Cardiac septum (tissue), 1 donor: ENCODE measurements at regions not wholly inside any gene's neighbourhood (a gene's known extent, or its start where the extent isn't known, plus 50 kb on each side); places are given as distances from the start of the nearest gene placed in this dataset.

ENCODE experiments used
- DNase-seq: peaks from one replicate; pipeline ENCODE4 v3.0.0-alpha.2; 2020; ENCODE audit warnings: low spot score
- intact Hi-C: fragments of 100-400 bp; cut with DNase I; formaldehyde crosslinking; loops from one replicate; pipeline ENCODE4 v1.14.0; 2022
- donor health status: DM: no; HTN: no; CAD: no.

DNA sequence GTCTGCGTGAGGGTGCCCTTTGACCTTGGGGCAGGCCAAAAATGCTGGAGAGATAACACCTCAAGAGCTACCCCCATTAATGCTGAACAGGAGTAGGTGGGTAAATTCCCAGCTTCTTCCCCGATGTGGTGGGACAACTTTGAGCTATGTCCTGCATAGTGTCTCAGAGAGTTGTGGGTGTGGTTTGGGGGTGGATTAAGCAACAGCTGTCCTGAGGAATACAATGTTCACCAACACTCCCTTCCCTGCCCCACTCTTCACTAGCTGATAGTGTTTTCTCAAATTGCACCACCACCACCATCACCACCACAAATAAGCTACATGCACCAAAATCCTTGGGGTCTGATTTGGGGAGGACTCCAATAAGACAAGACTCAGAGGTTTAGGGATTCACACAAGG, 258.4 kb downstream of the HLX start:
- DNase-seq, result no peak
- intact Hi-C loops, result no loop called here

DNA sequence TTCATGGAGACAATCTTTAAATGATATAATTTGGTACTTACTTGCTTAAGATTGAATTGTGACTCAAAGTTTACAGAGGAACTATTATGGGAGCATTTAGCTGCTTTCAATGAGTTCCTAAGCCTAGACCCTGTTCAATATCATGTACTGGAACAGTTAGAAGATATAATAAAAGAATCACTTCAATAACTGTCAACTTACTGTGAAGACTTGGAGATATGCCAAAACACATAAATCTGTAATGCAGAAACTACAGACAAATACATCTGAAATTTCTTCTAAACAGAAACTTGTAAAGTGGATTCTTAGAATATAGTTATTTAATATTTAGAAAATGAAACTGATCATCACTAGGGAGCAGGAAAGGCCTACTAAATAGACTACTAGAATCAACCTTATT, 259.3 kb downstream of the HLX start:
- no peak for DNase-seq
- intact Hi-C loops, result no loop called here

DNA sequence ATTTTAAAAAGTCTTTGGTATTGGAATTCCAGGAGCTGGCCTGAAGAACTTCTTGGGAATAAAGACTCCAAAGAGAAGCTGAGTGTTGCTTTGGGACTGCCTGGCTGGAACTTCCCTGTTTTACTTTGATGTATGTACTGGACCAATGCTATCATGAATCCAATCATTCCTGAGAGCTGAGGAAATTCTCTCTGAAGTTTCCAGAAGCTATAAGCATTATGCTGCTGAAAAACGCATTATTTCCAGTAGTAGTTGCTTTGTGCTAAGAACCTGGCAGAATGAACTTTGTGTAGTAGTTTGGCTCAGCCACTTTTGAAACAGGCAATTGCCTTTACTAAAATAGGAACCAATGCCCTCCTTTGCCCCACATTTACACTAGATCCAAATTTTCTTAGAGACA, 260.7 kb downstream of the HLX start:
- no peak for DNase-seq
- intact Hi-C loops, result no loop called here

DNA sequence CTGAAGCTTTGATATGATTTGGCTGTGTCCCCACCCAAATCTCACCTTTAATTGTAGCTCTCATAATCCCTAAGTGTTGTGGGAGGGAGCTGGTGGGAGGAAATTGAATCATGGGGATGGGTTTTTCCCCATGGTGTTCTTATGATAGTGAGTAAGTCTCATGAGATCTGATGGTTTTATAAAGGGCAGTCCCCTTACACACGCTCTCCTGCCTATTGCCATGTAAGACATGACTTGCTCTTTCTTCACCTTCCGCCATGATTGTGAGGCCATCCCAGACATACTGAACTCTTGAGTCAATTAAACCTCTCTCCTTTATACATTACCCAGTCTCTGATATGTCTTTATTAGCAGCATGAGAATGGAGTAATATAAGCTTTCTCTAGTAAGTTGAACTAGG, 261.9 kb downstream of the HLX start:
- intact Hi-C loops, result no loop called here

DNA sequence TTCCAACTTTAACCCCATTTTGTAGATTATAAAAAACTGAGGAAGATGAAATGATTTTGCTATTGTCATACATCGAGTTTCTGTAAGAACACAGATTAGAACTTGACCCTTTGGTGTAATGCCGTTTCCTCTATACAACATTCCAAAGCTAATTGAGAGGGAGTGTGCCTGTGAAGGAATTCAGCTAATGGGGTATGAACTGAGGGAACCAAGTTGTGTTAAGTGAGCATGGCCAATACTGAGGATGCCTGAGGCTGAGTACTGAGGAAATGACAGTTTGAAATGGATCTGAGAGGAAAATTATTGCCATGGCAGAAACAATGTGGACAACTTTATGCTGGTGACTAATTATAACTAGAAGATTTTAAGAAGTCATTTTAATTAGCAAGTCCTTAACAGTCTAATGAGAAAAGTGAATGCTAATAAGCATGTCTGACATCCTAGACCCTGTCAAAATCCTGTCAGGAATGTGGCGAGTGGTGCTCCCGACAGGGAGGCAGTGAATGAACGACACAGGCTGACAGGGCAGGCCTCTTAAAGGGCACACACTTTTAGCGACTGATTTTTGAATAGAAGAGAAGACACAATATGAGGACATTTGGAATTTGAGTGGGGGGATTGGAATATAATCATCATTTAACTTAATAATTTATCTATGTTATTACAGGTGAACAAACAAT, 262.5 kb downstream of the HLX start:
- no peak for DNase-seq
- intact Hi-C loops, result no loop called here

More for the DNA sequence above, 261.9 kb downstream of the HLX start:
- no peak for DNase-seq

DNA sequence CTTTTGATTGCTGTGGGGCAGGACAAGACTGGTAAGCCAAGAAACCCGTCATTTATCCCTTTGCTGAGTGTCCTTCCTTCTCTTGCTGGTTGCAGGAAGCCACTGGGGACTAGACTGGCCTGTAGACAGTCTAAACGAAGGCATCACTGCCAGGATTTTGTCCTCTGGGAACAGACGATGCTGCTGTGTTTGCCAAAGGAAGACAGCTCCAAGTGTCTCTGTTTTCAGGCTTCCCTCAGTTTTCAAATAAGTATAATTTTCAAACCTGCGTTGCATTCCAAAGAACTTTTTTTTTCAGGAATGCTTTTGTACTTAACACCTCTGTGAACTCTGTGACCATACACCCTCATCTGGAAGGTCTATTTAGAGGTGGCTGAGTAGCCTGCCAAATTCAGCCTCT, 269.4 kb downstream of the HLX start:
- intact Hi-C loops, result no loop called here
- no peak for DNase-seq

DNA sequence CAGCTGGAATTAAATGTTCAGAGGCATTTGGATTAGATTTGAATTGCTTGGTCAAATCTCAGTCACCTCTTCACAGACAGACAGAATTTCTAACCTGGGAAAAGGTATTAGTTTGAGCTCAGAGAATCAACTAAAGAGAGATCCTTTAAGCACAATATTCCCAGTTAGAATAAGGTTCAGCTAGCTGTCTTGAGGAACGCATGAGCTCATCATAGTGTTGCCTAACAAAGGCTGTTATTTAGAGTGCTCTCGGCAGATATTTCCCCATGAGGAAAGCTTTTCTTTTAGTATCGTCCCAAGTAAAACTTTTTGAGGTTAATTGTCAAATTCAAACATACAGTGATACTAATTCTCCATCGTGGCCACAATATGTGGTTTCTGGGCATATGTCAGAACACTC, 269.9 kb downstream of the HLX start:
- intact Hi-C loops, result no loop called here
- DNase-seq, result no peak

DNA sequence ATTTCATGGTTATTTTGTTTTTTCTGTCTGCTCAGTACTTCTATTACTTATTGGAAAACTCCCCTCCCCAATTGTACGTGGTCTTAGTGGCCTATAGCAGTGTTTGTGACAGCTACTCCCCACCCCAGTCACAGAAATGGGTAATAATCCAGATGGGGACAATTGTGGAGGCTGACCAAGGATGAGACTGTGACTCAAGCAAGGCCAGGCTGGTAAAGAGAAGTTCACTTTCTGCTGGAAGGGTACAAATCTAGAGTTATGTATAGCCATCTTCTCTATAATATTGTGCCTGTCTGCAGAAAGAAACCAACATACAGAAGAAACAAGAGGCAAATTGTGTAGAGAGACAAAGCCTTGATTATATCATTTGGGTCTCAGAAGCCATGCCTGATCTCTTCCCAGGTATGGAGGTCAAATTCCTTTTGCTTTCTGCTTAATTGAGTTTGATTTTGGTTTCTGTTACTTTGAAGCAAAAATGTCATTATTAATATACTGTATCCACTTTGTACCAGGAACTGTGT, 270.4 kb downstream of the HLX start:
- intact Hi-C loops, result no loop called here
- no peak for DNase-seq

DNA sequence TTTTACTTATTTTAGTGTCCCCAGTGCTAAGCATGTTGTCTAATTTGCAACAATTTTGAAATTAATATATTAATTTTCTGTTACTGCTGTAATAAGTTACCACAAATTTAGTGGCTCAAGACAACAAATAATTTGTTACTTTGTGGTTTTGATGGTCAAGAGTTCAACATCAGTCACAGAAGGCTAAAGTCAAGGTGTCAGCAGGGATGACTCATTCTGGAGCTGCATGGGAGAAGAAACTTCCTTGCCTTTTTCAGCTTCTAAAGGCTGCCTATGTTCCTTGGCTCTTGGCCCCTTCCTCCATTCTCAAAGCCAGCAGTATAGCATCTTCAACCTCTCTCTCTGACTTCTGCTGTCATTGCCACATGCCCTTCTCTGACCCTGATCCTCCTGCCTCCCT, 271.8 kb downstream of the HLX start:
- no peak for DNase-seq
- intact Hi-C loops, result no loop called here

DNA sequence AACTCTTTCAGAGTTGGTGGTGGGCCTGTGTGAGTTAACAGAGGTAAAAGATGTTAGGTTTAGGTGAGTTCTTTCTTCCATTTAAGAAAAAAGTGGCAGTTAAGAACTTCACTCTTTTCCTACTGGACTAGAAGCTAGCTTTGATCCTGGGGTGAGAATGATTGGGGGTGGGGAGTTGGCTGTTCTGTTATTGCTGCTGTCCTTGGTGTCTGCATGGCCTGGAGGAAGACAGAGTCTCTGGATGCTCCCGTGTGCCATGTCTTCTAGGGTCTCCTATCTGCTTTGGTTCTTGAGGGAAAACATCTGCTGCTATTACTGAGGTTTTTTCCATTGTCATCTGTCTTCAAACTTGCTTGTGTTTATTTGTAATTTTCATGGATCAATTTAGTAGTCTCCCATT, 275.7 kb downstream of the HLX start:
- intact Hi-C loops, result no loop called here
- no peak for DNase-seq

DNA sequence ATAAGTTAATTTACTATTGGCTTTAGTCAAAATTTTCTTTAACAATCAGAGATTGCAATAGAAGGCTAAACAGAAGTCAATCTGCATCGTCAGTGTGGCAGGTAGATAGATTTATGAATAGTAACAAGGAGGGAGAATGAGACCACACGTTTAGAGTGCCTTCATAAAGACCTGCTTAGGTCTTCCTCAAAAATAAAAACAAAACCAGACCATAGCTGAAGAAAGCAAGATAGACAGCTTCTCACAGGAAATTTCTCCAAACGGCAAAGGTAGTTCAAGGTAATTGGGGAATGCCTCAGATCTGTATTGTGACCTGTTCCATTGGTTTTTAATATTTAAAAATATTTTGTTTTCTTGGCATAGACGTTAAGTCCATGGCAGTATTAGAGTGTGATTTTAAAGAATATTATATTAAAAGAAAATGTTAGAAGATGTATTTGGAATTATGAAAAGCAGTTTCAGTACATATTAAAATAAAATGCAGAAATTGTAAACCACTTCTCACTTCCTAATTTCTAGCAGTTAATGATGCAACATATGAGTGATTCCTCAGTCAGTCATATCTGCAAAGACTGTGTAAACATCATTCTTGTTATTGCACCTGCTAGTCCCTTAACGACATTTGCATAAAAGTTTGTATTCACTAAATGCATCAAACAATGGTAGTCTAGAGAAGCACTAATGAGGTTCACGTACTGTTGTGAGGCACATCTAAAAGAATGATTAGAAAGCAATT, 278.0 kb downstream of the HLX start:
- no peak for DNase-seq
- intact Hi-C loops, result no loop called here

DNA sequence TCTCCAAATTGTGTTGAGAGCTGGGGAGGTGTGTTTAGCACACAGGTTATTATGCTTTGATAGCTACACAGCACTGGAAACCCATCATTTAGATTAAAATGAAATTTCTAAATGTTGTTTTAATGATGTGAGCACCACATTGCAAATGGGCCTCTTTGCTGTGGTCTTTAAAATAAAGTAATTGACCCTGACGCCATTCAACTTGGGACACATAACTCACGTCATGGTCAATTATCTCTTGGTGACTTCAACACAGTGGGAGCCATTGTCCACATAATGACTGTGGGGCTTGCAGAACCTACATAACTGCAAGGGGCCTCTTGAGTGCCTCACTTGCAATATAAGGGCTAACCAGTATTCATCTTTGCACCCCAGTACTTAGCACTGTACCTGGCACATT, 280.4 kb downstream of the HLX start:
- intact Hi-C loops, result loop anchor here (10.0 kb wide), 1 partner anchor 125 kb away; no protein-coding TSS in a partner anchor
- no peak for DNase-seq

DNA sequence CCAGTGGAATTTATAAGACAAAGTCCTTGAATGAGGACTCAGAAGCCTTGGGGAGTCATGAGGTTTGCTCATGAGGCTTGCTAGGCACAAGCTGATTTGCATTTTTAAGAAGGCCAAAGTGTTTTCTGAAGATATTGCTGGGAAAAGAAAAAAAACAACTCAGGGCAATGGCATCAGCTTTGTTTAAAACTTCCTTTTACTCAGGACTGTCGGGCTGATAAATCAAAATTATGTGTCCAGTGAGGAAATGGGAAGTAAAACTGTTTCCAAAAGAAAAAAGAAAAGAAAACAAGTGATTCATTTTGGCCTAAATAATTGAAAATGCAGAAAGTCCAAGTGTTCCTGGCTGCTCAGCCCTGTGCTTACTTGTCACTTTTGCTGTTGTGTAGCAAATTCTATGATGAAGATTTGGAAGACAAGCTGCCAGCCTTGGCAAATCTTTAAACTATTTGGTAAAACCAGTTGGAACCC, 282.4 kb downstream of the HLX start:
- intact Hi-C loops, result loop anchor here (10.0 kb wide), 1 partner anchor 127 kb away; no protein-coding TSS in a partner anchor
- no peak for DNase-seq

DNA sequence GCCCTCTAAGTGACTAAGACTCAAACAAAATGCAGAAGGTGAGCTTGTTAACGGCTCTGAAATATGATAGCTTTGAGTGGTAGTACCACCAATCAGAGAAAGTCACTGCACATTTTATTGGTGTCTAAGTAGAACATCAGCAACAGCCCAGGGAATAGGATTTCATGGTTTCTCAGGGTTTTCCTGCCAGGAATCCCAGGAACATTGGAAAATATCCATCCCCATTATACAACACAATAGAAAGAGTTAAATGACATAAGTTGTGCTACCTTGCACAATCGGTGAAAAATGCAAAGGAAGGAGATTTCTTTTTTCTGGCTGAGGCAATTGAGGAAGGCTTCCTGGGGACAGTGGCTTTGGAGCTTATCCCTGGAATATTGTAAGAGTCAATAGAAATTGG, 283.1 kb downstream of the HLX start:
- DNase-seq, result no peak
- intact Hi-C loops, result loop anchor here (10.0 kb wide), 1 partner anchor 128 kb away; no protein-coding TSS in a partner anchor

DNA sequence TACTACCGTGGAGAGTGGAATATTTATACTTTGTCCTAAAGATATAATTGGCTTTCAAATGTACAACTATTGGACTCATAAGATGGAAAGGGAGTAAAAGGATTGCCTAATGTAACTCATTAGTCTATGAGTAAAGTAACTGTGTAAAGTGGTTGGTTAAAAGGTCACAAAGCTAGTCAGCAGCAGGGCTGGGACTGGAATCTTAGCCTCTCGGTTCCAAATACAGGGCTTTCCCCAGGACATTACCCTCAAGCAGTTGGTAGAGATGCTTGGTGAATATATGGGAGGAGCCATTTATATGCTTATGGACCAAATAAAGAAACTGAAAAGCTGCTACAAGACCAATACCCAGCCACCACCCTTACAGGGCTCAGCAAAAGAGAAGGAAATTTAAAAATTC, 283.7 kb downstream of the HLX start:
- intact Hi-C loops, result loop anchor here (10.0 kb wide), 1 partner anchor 128 kb away; no protein-coding TSS in a partner anchor
- DNase-seq, result no peak

DNA sequence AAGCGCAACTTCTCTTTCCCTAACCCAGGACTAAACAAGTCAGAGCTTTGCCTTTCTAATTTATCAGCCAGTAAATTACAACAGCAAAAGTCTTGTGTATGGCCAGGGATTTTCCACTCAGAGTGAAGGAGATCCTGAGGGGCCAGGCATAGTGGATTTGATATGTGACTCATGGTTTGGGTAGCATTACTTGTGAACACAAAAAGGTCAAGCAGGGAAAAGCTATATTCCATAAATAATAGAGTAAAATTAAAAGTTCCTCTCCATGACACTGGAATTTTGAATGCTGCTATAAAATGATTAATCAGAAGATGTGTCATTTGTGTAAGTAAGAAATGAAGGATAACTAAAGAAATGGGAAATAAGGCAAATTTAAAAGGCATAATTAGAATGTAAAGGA, 284.8 kb downstream of the HLX start:
- DNase-seq, result no peak

DNA sequence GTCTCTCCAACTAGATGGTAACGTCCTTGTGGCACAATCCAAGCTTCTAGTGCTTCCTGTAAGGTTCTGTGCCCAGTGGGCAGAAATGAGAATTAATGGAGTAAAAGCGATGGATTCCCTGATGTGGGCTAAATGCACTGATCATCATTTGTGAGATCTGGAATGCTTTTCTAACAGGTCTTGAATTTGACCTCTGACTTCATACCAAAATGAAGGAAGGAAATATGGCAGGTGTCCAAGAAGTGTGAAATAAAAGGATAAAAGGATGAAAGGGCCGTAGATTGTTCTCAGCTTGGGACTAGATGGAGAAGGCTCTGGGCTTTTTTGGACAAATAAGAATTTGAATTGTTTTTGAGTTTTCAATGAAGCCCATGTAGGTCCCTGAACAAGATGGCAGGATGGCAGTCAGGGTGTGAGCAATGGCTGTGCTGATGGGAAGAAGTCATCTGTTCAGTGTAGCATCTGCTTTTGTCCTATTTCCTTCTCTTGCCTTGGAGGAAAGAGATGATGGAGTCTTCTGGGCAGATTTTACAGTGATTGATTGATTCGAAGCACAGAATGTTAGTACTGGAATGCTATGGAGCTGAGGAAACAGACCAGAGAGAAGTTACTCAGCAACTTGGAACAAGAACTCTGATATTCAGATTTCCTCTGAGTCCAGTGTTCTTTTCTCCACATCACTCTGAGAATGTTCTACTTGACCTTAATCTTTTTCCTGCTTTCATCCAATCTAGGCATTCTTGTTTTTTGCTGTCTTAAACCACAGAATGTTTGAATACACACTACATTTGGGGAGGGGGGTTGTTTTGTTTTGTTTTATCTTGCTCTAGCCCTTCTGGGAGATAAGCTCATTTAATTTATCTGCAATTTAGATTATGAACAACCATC, 286.0 kb downstream of the HLX start:
- intact Hi-C loops, result loop anchor here (10.0 kb wide), 1 partner anchor 130 kb away; no protein-coding TSS in a partner anchor
- no peak for DNase-seq

More for the DNA sequence above, 284.8 kb downstream of the HLX start:
- intact Hi-C loops, result loop anchor here (10.0 kb wide), 1 partner anchor 129 kb away; no protein-coding TSS in a partner anchor

DNA sequence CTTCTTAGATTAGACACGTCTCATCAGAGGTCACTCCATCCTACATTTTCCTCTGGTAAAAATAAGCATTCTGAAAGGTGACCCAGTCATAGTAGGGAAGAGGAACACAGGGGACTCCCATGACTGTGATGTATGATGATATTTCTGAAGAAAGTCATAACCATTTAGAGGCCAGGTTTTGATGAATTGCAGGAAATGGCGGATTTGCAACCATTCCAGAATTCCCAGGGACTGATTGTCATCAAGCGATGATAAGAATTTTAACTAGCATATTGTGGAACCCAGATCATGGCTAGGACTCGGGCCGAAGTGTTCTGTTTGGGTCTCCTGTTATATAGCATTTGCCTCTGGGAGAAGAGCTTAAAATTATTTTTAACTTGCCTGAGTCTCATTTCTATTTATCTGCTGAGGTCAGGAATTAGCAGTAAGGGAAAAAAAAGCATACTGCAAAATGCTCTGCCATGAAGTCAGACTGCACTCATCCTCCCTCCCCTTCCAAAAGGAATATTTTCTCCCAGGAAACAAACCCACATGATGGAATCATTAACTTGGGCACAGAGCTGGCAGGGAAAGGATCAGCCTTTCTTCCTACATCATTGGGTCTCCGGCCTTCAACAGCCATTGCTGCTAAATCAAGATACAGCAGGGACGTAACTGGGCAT, 286.7 kb downstream of the HLX start:
- no peak for DNase-seq
- intact Hi-C loops, result loop anchor here (10.0 kb wide), 1 partner anchor 131 kb away; no protein-coding TSS in a partner anchor
